GM12878 (cell line): ENCODE measurements at regions not wholly inside any gene's neighbourhood (a gene's known extent, or its start where the extent isn't known, plus 50 kb on each side); places are given as distances from the start of the nearest gene placed in this dataset.

ENCODE experiments used
- BRCA1 ChIP-seq: IDR thresholded peaks from 2 replicates; pipeline ENCODE4 v1.6.1; 2011; ENCODE audit warnings: low read depth, low read length, improper control_type of control experiment
- CTCF ChIP-seq, 3 experiments: IDR thresholded peaks in 2 of 3; conservative IDR thresholded peaks in 1 of 3; 2 replicates each; pipeline ENCODE4 v1.5.1; 2011; ENCODE audit warnings: low read depth in 3 of 3, low read length in 3 of 3, mild to moderate bottlenecking in 3 of 3, control low read depth in 2 of 3, moderate library complexity in 2 of 3, inconsistent platforms in 1 of 3, mixed read lengths in 1 of 3; ENCODE audit not compliant: control insufficient read depth in 2 of 3, insufficient read depth in 1 of 3; ENCODE audit errors: extremely low read depth in 1 of 3
- EGR1 ChIP-seq, 2 experiments: IDR thresholded peaks; 1 replicate in 1 of 2; 2 replicates in 1 of 2; pipeline ENCODE4 v1.6.1; 2011 to 2012; ENCODE audit warnings: low read depth in 2 of 2, low read length in 2 of 2, borderline replicate concordance in 1 of 2, mild to moderate bottlenecking in 1 of 2, moderate library complexity in 1 of 2
- ELK1 ChIP-seq: IDR thresholded peaks from 2 replicates; pipeline ENCODE4 v1.6.1; 2012; ENCODE audit warnings: low read depth, low read length, improper control_type of control experiment
- EP300 ChIP-seq, 2 experiments: fragments of 150-350 bp in 1 of 2; IDR thresholded peaks; 2 replicates each; pipeline ENCODE4 v1.6.1; 2011 to 2012; ENCODE audit warnings: low read depth in 2 of 2, low read length in 2 of 2, borderline replicate concordance in 1 of 2, improper control_type of control experiment in 1 of 2, inconsistent platforms in 1 of 2; ENCODE audit not compliant: control insufficient read depth in 1 of 2
- JUND ChIP-seq: IDR thresholded peaks from 2 replicates; pipeline ENCODE4 v1.6.1; 2012; ENCODE audit warnings: low read depth, mild to moderate bottlenecking, low read length, improper control_type of control experiment, moderate library complexity
- POLR2A ChIP-seq: IDR thresholded peaks from 2 replicates; pipeline ENCODE4 v1.6.1; 2011; ENCODE audit warnings: low read depth, mild to moderate bottlenecking, low read length
- RELA ChIP-seq: fragments of 450-650 bp; IDR thresholded peaks from 2 replicates; pipeline ENCODE4 v1.8.0; 2014; ENCODE audit warnings: borderline replicate concordance; ENCODE audit not compliant: partially characterized antibody
- SUZ12 ChIP-seq: fragments of 200-600 bp; sonication (generic); IDR thresholded peaks from one replicate; pipeline ENCODE4 v1.6.1; 2018; ENCODE audit warnings: antibody characterized with exemption, mild to moderate bottlenecking; ENCODE audit not compliant: unreplicated experiment
- TAF1 ChIP-seq: IDR thresholded peaks from 2 replicates; pipeline ENCODE4 v1.6.1; 2011; ENCODE audit warnings: mild to moderate bottlenecking, low read depth, low read length, borderline replicate concordance
- USF2 ChIP-seq: IDR thresholded peaks from 2 replicates; pipeline ENCODE4 v1.6.1; 2011; ENCODE audit warnings: low read depth, low read length, improper control_type of control experiment, borderline replicate concordance
- ZNF274 ChIP-seq: IDR thresholded peaks from one replicate; pipeline ENCODE4 v1.8.0; 2011; ENCODE audit not compliant: insufficient read length, insufficient read depth

GRCh38 chr3:192005989-192006388 lies 545.0 kb downstream of the PYDC2 start:
- TF ChIP-seq EP300 (IDR thresholded peaks at IDR 0.05; ENCODE audit: borderline replicate concordance in 1 of 2, control insufficient read depth in 1 of 2, low read depth in 2 of 2, low read length in 2 of 2): no peak
- no peak for TF ChIP-seq TAF1
- TF ChIP-seq BRCA1: no peak
- no peak for TF ChIP-seq POLR2A
- no peak for TF ChIP-seq CTCF (IDR thresholded peaks at IDR 0.05 in 2 of 3, conservative IDR thresholded peaks at IDR 0.05 in 1 of 3; ENCODE audit: control insufficient read depth in 2 of 3, extremely low read depth in 1 of 3, insufficient read depth in 1 of 3, low read depth in 3 of 3, low read length in 3 of 3)
- no peak for TF ChIP-seq RELA
- no peak for TF ChIP-seq SUZ12
- TF ChIP-seq EGR1 (IDR thresholded peaks at IDR 0.05; ENCODE audit: borderline replicate concordance in 1 of 2, low read depth in 2 of 2, low read length in 2 of 2): no peak
- no peak for TF ChIP-seq JUND
- TF ChIP-seq ZNF274: no peak
- no peak for TF ChIP-seq ELK1
- TF ChIP-seq USF2: no peak
